ENCODE measurements at regions not wholly inside any gene's neighbourhood (a gene's known extent, or its start where the extent isn't known, plus 50 kb on each side); places are given as distances from the start of the nearest gene placed in this dataset.
"Not testable (repeated sequence)": the region's sequence is repeated elsewhere in the genome, so short reads cannot be mapped to it uniquely, and the experiment has no call there.

DNA sequence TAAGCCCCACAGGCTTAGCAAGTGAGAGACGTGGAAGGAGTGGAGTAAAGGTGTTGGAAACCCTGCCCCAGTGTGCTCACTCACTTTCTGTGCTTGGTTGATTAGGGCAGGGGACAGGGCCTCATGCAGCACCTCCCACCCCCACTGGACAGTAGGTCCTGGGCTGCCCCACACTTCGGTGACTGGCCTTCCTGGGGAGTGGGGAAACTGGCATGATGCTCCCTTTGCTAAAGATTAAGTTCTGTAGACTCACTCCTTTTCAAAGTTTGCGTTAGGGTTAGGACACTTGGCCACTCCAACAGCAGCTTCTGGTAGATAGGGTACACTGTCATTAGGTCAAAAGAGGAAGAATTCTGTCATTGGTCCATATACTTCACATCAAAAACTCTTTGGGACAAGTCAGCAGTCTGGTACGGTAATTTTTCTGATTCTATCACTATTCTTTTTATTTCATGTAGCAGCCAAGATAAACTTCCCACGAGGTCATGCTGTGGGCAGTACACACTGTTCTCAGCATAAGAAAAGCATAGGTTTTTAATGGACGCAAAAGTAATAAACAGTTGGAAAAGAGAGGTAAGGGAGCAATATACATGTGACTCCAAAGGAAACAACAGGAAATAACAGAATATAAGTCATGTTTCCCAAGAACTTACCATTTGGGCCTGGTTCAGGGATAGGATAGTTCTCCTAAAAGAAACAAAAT lies 106.6 kb upstream of the TERB2 start:
- not testable (repeated sequence) for TF ChIP-seq JUND (IDR thresholded peaks at IDR 0.05)
- TF ChIP-seq, protein P1, sequence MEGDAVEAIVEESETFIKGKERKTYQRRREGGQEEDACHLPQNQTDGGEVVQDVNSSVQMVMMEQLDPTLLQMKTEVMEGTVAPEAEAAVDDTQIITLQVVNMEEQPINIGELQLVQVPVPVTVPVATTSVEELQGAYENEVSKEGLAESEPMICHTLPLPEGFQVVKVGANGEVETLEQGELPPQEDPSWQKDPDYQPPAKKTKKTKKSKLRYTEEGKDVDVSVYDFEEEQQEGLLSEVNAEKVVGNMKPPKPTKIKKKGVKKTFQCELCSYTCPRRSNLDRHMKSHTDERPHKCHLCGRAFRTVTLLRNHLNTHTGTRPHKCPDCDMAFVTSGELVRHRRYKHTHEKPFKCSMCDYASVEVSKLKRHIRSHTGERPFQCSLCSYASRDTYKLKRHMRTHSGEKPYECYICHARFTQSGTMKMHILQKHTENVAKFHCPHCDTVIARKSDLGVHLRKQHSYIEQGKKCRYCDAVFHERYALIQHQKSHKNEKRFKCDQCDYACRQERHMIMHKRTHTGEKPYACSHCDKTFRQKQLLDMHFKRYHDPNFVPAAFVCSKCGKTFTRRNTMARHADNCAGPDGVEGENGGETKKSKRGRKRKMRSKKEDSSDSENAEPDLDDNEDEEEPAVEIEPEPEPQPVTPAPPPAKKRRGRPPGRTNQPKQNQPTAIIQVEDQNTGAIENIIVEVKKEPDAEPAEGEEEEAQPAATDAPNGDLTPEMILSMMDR (IDR thresholded peaks at IDR 0.05; ENCODE audit: low read depth, low read length, missing input control): not testable (repeated sequence)

Measured in liver (tissue), 3 donors.